NCI-H82 (cell line): ENCODE measurements at regions not wholly inside any gene's neighbourhood (a gene's known extent, or its start where the extent isn't known, plus 50 kb on each side); places are given as distances from the start of the nearest gene placed in this dataset.

Experiments
- DNase-seq: peaks from one replicate; lab custom pipeline; 2025; lab: John Stamatoyannopoulos, UW

DNA sequence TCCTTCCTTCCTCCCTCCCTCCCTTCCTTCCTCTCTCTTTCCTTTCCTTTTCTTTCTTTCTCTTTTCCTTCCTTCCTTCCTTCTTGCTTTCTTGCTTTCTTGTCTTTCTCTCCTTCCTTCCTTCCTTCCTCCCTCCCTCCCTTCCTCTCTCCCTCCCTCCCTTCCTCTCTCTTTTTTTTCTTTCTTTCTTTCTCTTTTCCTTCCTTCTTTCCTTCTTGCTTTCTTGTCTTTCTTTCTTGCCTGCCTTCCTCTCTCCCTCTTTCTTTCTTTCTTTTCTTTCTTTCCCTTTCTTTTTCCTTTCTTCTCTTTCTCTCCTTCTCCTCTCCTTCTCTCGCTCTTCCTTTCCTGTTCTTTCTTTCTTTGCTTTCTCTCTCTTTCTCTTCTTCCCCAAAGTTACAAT, 728.4 kb upstream of the ADAMTS5 start:
- DNase-seq: no peak

DNA sequence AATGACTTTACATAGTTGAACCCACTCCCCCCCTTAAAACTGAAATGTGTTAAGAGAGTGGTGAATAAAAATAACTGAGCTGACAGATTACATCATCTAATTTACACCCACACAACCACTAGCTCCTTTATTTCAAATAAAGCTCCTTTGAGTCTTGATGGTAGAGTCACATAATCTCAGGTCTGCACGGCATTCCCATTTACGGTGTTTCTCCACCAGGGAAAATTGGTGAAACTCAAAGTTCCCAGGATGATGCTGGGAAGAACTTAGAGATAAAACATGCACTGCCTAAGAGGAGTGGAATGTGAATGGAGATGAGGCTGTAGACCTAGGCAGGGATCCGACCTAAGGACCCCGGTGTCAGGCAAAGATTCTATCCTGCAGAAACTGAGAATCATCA, 727.8 kb upstream of the ADAMTS5 start:
- no peak for DNase-seq

DNA sequence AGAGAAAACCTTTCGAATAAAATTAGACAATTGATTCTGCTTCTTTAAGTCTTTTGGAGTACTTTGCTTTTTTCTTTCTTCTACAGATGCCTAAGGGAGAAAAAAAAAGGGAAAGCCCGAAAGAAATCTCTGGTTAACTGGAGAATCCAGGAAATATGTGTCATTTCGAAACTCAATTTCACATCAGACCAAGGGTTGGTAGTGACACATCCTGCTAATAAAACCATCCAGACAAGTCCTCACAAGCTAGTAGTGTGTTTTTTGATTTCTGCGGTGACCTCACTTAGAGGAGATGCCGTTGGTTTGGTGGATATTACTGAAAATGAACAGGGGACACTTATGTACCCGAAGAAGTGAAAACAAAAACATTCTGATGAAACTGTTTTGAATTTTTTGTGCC, 726.5 kb upstream of the ADAMTS5 start:
- no peak for DNase-seq

DNA sequence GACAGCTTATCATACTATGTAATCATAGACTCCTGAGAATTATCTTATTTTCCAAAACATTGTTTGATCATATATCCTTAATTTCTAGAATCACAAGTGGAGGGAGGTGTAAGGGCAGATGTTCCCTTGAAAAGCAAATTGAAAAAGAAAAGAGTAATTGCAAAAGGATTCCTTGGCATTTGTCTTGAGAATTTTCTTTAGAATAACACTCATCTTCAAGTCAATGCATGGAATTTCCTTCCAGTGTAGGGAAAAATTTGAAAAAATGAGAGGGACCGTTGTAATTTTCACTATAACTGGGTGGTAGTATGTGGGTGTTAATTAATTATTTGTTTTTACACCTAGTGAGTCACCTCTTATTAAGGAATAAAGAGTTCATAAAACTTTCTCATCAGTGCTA, 724.6 kb upstream of the ADAMTS5 start:
- no peak for DNase-seq

DNA sequence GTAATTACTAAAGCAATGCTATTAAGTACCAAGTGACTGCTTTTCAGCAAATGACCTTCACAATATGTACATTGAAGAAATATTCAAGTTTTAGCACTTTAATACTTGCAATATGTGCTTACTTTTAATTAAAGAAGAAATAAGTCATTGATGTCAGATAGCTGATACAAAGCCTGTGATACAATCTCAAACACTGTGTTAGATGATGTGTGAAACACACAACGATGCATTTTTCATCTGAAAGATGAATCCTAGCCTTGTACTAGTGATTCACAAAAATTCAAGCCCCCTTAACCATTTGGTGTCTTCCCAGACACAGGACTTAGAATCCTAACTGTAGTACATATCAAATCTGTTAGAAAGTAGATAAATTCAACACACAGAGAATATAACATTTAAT, 724.1 kb upstream of the ADAMTS5 start:
- no peak for DNase-seq

DNA sequence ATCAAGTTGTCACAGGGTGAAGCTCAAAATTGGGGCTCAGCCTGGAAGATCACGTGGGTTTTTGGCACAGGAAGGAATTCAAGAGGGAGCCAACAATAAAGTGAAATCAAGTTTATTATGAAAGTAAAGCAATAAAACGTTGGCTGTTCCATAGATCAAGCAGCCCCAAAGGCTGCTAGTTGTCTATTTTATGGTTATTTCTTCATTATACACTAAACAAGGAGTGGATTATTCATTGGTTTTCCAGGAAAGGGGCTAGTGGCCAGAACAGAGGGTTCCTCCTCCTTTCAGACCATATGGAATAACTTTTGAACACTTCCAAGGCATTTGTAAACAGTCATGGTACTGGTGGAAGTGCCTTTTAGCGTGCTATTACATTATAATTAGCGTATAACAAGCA, 723.5 kb upstream of the ADAMTS5 start:
- DNase-seq: no peak

DNA sequence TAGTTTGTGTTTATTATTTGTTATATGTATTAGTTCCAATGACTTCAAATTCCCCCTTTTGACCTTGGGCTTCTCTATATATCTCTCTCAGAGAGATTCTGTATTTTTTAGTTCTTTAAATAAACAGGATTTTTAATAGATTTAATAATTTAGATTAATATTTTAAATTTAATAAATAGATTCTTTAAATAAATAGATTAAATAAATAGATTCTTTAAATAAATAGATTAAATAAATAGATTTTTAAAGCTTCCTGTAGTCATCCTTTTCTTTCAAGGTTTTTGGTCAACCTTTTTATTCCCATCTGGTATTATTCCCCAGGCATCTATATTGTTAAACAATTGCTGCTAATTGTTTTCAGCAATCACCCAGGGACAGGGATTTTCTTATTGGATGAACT, 721.9 kb upstream of the ADAMTS5 start:
- no peak for DNase-seq

DNA sequence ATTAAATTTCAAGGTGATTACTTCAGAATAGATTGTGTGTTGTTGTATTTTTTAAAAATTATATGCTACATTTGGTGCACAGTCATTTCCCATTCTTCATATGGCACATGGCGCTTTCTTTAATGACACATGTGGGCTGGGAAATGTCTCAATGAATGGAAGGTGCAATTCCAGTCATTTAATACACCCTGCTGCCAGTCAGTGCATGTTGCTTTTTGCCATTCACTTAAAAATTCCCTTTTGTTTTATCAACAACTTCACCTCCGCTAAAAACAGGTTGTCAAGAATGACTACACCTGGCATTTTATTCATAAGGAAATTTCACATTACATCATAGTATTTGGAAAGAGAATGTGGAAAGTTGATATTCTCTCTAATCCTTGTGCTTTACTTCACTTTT, 716.4 kb upstream of the ADAMTS5 start:
- no peak for DNase-seq

DNA sequence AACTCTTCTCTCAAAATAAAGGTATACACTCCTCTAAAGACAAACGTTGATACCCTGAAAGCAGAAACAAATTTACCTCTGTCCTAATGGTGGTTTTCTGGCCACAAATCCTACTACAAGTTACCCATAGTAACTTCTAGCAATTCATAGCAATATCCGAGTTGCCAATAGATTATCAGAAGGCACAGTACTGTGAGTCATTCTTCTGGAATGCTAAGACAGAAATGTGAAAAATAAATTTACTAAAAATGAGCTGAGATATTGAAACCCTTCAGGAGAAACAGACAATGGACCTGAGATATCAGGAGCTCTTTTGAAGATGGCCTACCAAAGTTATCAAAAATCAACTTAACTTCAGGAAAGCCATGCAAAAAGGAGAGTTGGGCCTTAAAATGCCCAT, 715.0 kb upstream of the ADAMTS5 start:
- DNase-seq: no peak

DNA sequence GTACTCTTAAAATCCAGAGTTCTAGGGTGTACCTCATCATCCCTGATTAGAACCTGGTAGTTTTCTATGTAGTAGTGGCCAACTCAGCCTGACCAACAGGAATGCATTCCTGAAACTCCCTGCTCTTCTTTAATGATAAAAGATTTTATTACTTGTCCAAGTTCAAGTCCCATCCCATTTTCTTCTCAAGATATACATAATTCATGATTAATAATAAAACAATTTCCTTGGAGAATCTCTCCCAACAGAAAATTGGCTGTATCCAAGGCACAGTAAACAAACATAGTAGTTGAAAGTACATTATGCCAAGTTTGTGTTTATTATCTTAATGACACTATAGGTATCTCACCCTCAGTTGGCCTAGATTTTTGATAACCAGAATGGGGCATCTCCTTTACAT, 714.1 kb upstream of the ADAMTS5 start:
- DNase-seq: no peak

DNA sequence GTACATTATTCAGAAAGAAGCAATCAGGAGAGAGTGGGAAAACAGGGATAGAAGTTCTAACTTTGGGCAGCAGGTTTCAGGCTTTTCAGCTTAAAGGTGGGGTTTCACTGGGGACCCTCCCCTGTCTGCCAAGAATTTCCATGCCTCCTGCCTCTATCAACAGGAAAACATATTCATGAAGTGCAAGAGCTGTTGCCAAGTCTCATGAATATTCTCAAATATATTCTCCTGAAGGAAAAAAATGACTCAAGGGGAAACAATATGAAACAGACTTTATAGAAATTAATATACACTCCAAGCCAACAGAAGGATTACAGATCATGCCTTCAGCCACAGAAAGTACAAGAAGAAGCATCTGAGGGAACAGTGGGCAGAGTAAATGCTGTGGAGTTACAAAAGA, 713.3 kb upstream of the ADAMTS5 start:
- no peak for DNase-seq

DNA sequence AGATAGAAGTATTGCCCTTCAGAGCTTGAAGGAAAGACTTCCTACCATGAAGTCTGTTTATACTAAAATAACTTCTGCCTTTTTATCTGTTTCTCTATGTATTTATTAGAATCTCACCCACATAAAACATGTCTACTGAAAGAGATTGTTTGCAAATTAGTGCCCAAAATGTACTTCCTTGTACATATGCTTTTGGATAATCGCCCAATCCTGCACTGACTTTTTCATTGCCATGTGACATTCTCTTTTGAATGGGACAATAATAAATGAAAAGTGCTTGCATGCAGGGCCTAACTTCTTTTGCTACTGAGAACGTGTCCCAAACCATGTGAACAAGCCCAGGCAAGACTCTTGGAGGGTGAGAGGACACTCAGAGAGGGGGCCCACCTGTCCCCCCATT, 711.6 kb upstream of the ADAMTS5 start:
- no peak for DNase-seq

DNA sequence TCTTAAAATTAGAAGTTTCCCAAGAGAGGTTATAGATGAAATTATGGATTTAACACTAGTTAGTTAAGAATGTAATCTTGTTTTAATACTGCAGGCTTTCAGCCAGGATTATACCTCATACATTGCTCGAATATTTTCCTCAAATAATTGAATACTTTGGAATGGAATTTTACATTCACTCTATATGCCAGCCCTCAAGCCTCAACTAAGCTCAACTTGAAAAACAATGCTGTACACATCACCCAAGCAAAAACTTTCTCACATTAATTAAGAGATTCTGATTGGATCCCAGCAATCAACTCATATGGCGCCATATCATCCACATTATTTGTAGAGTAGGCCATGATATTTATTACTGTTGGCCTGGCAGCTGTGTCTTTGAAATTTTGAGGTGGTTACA, 710.7 kb upstream of the ADAMTS5 start:
- DNase-seq: no peak

DNA sequence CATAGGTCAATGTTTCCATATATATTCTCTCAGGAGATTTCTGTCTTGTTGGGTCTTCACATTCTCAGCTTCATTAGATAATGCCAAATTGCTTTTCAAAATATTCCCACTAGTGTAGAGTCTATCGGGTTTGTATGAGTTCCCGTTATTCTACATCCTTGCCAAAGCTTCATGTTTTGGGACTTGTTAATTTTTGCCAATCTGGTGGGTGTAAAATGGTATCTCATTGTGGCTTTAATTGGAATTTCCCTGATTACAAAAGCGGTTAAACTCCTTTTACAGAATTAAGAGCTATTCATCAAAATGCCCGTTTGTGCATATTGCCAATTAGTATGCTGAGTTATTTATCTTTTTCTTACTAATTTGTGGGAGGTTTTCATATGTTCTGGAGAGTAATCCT, 708.4 kb upstream of the ADAMTS5 start:
- DNase-seq: no peak

DNA sequence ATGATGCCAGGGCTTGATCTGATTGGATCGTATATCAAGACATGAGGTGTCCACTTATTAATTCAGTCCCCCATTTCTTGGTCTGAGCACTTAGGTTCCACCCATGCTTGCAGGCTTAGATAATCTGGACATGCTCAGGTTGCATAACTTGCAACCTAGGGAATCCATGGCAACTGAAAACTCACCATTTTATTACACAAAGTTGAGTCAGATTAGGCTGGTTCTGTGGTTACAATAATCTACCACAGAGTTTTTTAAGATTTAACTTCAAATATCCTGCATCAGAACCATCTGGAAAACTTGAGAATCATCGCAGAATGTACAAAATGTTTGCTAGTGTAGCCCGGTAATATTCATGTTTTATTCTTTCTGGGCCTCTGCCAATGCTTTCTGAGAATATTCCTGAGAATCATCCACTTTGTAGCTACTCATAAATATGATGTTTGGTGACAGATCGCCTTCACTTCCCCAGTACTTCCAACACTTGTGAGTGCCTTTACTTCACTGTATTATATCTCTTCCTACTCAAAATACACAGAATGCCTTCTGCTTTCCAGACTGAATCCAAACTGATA, 707.2 kb upstream of the ADAMTS5 start:
- DNase-seq: no peak

DNA sequence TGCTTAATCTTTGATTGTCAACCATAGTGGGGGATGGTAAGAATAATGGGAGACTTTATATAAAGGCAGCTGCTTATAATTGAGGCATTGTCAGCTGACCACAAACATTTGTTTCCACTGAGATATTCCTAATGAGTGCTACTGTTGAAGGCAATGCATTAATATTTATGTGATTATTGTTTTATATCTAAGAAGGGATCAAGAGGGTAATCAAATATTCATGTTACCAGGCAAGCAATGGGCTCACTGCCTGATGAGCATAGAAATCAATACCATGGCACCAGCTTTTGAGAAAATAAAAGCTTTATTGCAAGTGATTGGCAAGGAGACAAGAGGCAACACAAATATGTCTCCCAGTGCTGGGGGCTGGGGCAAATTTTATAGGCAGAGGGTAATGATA, 706.7 kb upstream of the ADAMTS5 start:
- no peak for DNase-seq

DNA sequence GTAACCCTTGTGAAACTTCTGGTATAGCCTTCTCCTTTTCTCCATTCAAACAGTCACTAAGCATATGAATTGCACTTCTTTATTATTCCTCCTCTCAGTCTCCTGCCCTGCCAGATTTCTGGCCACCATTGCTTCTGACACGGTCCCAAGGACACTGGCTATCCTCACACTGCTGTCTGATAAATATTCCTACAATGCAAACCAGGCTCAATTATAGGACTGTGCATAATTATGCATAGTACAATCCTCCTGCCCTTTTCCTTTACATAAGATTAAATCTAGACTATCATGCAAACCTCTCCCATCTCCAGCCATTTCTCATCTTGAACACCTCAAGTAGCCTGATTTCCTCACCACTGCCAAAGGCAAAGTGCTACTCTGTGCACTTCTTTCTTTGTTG, 704.3 kb upstream of the ADAMTS5 start:
- no peak for DNase-seq

DNA sequence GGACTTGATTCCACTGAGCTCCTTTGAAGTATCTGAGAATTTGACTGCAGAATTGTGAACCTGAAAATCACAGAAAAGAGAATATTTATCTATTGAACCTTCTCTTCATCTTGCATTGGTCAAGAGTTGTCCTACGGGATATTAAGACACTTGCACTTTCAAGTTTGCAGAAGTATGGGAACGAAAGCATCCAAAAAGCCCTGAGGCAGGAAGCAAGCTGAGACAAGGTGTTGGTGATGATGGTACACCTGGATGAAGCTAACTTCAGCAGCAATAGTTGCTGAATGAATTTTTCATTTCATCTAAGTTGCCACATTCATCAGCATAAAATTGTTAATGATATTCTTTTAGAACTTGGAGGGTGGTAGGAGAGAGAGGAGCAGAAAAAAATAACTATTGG, 686.6 kb upstream of the ADAMTS5 start:
- DNase-seq: no peak

DNA sequence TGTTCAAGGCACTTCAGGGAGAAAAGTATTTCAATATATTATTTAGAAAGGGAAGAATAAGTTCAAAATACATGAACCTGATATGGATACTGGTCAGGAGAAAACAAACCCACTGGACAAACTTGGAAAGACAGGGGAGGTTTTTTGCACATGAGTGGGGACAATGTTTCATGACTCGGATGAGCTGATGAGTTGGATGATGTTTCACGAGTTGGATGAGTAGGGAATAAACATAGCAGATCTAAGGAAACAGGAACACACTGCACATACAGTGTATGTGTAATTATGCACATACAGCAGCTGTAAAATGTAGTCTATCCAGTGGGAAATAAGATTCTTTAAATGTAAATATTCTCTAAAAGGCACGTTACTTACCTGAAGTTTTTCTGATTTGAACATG, 682.9 kb upstream of the ADAMTS5 start:
- no peak for DNase-seq

DNA sequence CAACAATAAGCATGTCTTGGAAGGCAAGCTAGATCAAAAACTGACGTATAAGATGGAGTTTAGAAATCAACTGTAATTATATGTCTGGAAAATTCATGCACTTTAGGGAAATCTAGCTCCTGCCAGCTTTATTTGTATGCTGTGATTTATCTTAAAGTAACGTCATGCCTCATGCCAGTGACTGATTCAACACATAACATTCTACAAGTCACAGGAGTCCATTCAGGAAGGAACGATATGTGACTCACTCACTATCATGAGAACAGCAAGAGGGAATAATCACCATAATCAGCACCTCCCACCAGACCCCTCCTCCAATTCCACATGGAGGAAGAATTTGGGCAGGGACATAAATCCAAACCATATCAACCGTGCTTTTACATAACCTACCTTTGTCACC, 682.4 kb upstream of the ADAMTS5 start:
- no peak for DNase-seq

DNA sequence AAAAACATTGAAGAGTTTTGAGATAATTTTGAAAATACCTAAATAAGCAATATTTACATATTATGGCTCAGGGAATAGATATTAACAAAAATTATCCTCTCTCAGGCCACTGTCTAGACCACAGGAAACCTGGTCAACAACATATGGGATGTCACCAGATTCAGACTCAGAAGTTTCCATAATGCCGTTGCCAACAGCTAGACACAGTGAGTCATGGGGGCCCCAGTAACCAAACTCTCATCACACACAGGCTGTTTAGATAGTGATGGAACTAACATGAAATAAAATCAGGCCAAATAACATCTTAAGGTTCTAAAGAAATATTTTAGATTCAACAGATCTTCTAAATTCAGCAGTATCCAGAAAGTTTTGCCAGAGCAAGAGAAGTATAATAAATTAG, 681.7 kb upstream of the ADAMTS5 start:
- no peak for DNase-seq

DNA sequence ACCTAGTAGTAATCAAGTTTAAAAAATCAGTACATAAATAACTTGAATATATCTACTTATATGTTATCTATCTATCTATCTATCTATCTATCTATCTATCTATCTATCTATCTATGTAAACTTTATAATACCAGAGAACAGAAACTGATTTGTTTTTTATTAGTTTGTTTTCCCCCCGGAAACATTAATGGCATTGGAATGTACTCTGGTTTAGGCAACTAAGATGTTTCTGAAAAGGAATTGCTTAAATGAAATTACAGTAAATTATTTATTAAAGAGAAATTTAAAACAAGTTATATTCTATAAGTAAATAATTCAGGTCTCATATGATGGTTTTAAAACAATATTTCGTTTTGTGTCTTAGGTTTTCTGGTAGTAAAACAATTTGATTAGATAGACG, 681.0 kb upstream of the ADAMTS5 start:
- no peak for DNase-seq

DNA sequence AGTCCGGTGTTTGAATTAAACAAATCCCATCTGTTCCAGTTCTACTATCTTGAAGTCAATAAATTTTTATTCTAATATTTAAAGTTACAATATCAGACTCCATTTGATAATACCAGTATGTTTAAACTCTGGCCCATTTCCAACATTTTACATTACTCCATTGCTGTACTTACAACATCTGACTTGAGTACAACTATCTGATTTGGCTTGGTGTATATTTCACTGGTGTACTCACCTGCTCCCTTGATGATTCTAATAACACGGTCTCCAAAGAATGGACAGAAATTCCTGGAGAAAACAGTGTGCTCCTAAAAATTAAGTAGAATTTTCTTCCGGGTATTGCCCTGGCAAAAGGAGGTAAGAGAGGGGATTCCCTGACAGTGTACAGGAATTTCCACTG, 680.5 kb upstream of the ADAMTS5 start:
- no peak for DNase-seq

DNA sequence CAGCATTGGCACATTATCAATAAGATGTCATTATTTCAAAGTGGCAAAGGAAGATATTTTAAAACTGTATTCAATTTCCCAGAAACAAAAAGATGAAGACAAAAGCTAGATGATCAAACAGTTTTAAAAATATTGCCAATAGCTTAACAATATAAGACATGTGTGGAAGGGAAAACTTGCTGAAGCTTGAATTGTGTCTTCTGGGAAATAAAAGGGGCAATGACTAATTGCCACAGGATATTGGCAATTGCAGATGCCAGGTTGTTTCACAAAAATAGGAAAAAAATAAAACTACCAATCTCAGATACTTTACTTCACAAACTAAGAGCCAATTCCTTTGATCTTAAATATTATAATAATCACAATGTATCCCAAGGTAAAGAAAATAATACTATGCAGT, 679.8 kb upstream of the ADAMTS5 start:
- no peak for DNase-seq

DNA sequence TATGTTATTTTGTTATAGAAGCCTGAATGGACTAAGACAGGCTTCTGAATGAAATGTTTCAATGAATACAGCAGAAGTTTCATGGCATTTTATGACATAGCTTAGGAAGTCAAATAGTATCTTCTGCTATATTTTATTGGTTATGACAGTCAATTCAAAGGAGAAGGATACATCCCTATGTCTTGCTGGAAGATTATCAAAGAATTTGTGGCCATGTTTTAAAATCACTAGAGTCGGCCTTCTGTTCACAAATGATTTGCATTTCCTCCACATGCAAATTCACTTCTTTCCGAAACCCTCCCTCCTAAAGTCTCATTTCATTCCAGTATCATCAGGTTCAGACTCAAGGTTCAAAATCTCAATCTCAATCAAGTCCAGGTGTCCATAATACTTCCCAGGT, 679.2 kb upstream of the ADAMTS5 start:
- no peak for DNase-seq
